ENCODE measurements at regions not wholly inside any gene's neighbourhood (a gene's known extent, or its start where the extent isn't known, plus 50 kb on each side); places are given as distances from the start of the nearest gene placed in this dataset.
"Not testable (repeated sequence)": the region's sequence is repeated elsewhere in the genome, so short reads cannot be mapped to it uniquely, and the experiment has no call there.

DNA sequence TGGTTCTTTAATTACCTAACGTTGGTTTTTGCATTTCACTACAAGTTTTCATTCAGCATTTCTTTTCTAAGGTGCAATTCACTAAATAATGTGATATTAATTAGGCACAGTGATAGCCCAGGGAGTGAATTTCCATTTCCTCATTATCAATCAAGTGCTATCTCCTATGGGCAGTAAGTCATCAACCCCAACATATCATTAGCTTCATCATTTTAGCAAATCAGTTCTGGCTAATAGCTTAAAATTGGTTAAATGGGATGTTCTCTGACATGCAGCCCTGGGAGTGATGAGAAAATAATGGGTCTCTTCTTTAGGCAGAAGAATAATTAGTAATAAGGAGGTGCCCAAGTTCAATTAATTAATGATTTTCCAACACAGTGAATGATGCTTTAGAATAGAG lies 280.9 kb upstream of the PLD5 start:
- not testable (repeated sequence) for H3K4me3 ChIP-seq (ENCODE audit: low read depth, low read length); H3K4me1 ChIP-seq (ENCODE audit: control insufficient read depth, insufficient read depth, low read length); H3K9me3 ChIP-seq (ENCODE audit: control insufficient read depth, insufficient read depth, low read length); DNase-seq (ENCODE audit: low read depth in 4 of 6, low spot score in 6 of 6); H3K27ac ChIP-seq (ENCODE audit: low read depth, low read length); H3K27me3 ChIP-seq (ENCODE audit: control insufficient read depth, insufficient read depth, low read length); H3K36me3 ChIP-seq (ENCODE audit: control insufficient read depth, insufficient read depth, low read length)
- no CpG with 5 or more reads among the region's 1 CpG for WGBS (ENCODE audit: insufficient coverage)

DNA sequence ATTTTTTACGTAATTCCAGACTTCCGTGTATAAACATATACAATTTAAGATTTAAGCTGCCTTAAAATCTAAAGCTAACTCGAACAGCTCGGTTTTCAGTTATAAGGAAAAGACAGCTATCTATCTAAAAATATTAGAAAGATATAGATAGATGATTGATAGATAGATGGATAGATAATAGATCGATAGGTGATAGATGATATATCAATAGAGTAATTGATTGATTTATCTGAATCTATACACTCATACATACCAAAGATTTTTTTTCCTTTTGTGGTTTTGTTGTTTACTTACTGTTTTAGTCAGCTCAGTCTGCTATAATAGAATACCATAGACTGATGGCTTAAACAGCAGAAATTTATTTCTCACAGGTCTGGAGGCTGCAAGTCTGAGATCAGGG lies 278.5 kb upstream of the PLD5 start:
- no CpG with 5 or more reads among the region's 5 CpGs for WGBS (ENCODE audit: insufficient coverage)
- Histone ChIP-seq H3K36me3 (ENCODE audit: control insufficient read depth, insufficient read depth, low read length) (no peaks in the 10 kb centered on the region), H3K27me3 (ENCODE audit: control insufficient read depth, insufficient read depth, low read length) (no peaks in the 10 kb centered on the region), H3K9me3 (ENCODE audit: control insufficient read depth, insufficient read depth, low read length) (no peaks in the 10 kb centered on the region), H3K4me1 (ENCODE audit: control insufficient read depth, insufficient read depth, low read length) (no peaks in the 10 kb centered on the region), H3K27ac (ENCODE audit: low read depth, low read length) (no peak overlapping the region), H3K4me3 (ENCODE audit: low read depth, low read length) (no peak overlapping the region)
- no peak for DNase-seq (ENCODE audit: low read depth in 4 of 6, low spot score in 6 of 6)

DNA sequence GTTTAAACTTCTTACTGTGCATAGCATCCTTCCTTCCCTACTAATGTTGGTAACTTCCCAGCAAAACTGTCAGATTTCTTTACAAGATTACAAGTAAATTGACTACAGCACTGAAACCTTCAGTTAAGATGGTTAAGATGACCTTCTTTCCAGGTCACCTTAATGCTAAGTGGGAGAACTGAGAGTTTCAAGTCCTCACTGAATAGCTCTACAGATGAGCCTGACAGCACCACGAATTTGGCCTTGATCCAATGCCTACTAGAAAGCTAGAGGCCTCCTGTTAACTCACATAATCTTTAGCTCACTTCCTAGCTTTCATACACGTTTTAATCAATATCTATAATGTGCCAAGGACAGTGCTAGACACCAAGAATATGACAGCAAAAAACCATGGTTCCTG lies 276.0 kb upstream of the PLD5 start:
- H3K9me3 ChIP-seq (ENCODE audit: control insufficient read depth, insufficient read depth, low read length), result no peaks in the 10 kb centered on the region
- H3K4me1 ChIP-seq (ENCODE audit: control insufficient read depth, insufficient read depth, low read length), result no peaks in the 10 kb centered on the region
- DNase-seq (ENCODE audit: low read depth in 4 of 6, low spot score in 6 of 6), result peak in 1 of 6 donors; percentile 27
- no peaks in the 10 kb centered on the region for H3K36me3 ChIP-seq (ENCODE audit: control insufficient read depth, insufficient read depth, low read length)
- 45% methylated on average over 2 of the region's 2 CpGs for WGBS (ENCODE audit: insufficient coverage)
- no peak overlapping the region for H3K27ac ChIP-seq (ENCODE audit: low read depth, low read length)
- H3K27me3 ChIP-seq (ENCODE audit: control insufficient read depth, insufficient read depth, low read length), result no peaks in the 10 kb centered on the region
- H3K4me3 ChIP-seq (ENCODE audit: low read depth, low read length), result no peak overlapping the region

- no peaks in the 10 kb centered on the region for H3K4me1 ChIP-seq (ENCODE audit: control insufficient read depth, insufficient read depth, low read length)
- DNase-seq (ENCODE audit: low read depth in 4 of 6, low spot score in 6 of 6), result no peak
- no peaks in the 10 kb centered on the region for H3K9me3 ChIP-seq (ENCODE audit: control insufficient read depth, insufficient read depth, low read length)
- H3K36me3 ChIP-seq (ENCODE audit: control insufficient read depth, insufficient read depth, low read length), result no peaks in the 10 kb centered on the region
- no peaks in the 10 kb centered on the region for H3K27me3 ChIP-seq (ENCODE audit: control insufficient read depth, insufficient read depth, low read length)
- no peak overlapping the region for H3K27ac ChIP-seq (ENCODE audit: low read depth, low read length)
- H3K4me3 ChIP-seq (ENCODE audit: low read depth, low read length), result no peak overlapping the region
Measured at GRCh38 chr1:242797856-242798255, 273.4 kb upstream of the PLD5 start.

- WGBS (ENCODE audit: insufficient coverage), result no CpG with 5 or more reads among the region's 2 CpGs
- H3K4me3 ChIP-seq (ENCODE audit: low read depth, low read length), result no peak overlapping the region
- no peak overlapping the region for H3K27ac ChIP-seq (ENCODE audit: low read depth, low read length)
- no peaks in the 10 kb centered on the region for H3K9me3 ChIP-seq (ENCODE audit: control insufficient read depth, insufficient read depth, low read length)
- no peaks in the 10 kb centered on the region for H3K36me3 ChIP-seq (ENCODE audit: control insufficient read depth, insufficient read depth, low read length)
- peaks cover 4% of the 10 kb centered on the region for H3K4me1 ChIP-seq (ENCODE audit: control insufficient read depth, insufficient read depth, low read length)
- DNase-seq (ENCODE audit: low read depth in 4 of 6, low spot score in 6 of 6), result no peak
- H3K27me3 ChIP-seq (ENCODE audit: control insufficient read depth, insufficient read depth, low read length), result peaks cover 2% of the 10 kb centered on the region
Measured at GRCh38 chr1:242788771-242789170, 264.3 kb upstream of the PLD5 start.

DNA sequence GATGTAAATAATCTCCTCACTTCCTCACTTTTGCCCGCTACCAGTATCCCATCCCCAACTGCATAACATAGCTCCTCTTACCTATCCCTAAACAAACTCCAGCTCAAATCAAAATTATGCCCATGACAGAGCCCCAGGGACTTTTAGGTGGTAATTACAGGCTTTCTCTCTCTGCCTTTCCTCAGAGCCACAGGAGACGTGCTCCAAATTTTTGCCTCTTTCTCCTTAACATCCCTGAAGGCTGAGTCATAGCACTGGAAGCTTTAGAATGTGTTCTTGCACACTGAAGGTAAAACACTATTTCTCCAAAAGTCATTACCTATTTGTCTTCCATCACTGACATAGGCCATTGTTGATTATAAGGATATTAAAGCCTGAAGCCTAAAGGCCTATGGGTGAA lies 263.5 kb upstream of the PLD5 start:
- Histone ChIP-seq H3K9me3 (ENCODE audit: control insufficient read depth, insufficient read depth, low read length) (no peaks in the 10 kb centered on the region), H3K27me3 (ENCODE audit: control insufficient read depth, insufficient read depth, low read length) (peaks cover 2% of the 10 kb centered on the region), H3K4me3 (ENCODE audit: low read depth, low read length) (no peak overlapping the region), H3K27ac (ENCODE audit: low read depth, low read length) (no peak overlapping the region), H3K36me3 (ENCODE audit: control insufficient read depth, insufficient read depth, low read length) (no peaks in the 10 kb centered on the region), H3K4me1 (ENCODE audit: control insufficient read depth, insufficient read depth, low read length) (peaks cover 4% of the 10 kb centered on the region)
- no CpG with 5 or more reads among the region's 2 CpGs for WGBS (ENCODE audit: insufficient coverage)
- DNase-seq (ENCODE audit: low read depth in 4 of 6, low spot score in 6 of 6), result no peak

DNA sequence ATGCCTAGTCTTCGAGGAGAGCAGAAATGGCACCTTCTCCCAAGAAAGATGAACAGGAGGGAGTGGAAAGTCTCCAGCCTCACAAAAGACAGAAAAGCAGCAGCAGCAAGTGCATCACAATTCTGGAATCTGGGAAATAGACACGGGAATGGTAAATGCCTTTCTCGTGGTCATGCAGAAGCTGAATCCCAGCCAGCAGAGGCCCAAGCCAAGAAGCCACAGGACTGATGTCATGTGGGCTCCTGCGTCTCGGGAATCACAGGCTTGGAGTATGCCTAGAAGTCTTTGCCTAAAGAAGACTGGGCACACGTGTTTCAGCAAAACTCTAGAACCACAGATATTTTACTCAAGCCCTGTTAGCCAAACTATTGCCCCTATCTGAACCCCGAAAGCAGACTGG lies 260.3 kb upstream of the PLD5 start:
- Histone ChIP-seq H3K27me3 (ENCODE audit: control insufficient read depth, insufficient read depth, low read length) (peaks cover 2% of the 10 kb centered on the region), H3K4me3 (ENCODE audit: low read depth, low read length) (no peak overlapping the region), H3K36me3 (ENCODE audit: control insufficient read depth, insufficient read depth, low read length) (no peaks in the 10 kb centered on the region), H3K4me1 (ENCODE audit: control insufficient read depth, insufficient read depth, low read length) (peaks cover 4% of the 10 kb centered on the region), H3K27ac (ENCODE audit: low read depth, low read length) (no peak overlapping the region), H3K9me3 (ENCODE audit: control insufficient read depth, insufficient read depth, low read length) (no peaks in the 10 kb centered on the region)
- WGBS (ENCODE audit: insufficient coverage), result 58% methylated on average over 6 of the region's 7 CpGs
- DNase-seq (ENCODE audit: low read depth in 4 of 6, low spot score in 6 of 6), result peak in 1 of 6 donors; percentile 10

GRCh38 chr1:242784084-242784483 lies 259.6 kb upstream of the PLD5 start:
- peak in 3 of 6 donors; percentile 10 to 52 (median 12) for DNase-seq (ENCODE audit: low read depth in 4 of 6, low spot score in 6 of 6)
- H3K4me1 ChIP-seq (ENCODE audit: control insufficient read depth, insufficient read depth, low read length), result peaks cover 4% of the 10 kb centered on the region
- no peaks in the 10 kb centered on the region for H3K9me3 ChIP-seq (ENCODE audit: control insufficient read depth, insufficient read depth, low read length)
- H3K27ac ChIP-seq (ENCODE audit: low read depth, low read length), result no peak overlapping the region
- no peaks in the 10 kb centered on the region for H3K36me3 ChIP-seq (ENCODE audit: control insufficient read depth, insufficient read depth, low read length)
- WGBS (ENCODE audit: insufficient coverage), result 33% methylated on average over 4 of the region's 4 CpGs
- H3K4me3 ChIP-seq (ENCODE audit: low read depth, low read length), result no peak overlapping the region
- peaks cover 2% of the 10 kb centered on the region for H3K27me3 ChIP-seq (ENCODE audit: control insufficient read depth, insufficient read depth, low read length)

- Histone ChIP-seq H3K4me3 (ENCODE audit: low read depth, low read length) (no peak overlapping the region), H3K4me1 (ENCODE audit: control insufficient read depth, insufficient read depth, low read length) (no peaks in the 10 kb centered on the region), H3K9me3 (ENCODE audit: control insufficient read depth, insufficient read depth, low read length) (no peaks in the 10 kb centered on the region), H3K27me3 (ENCODE audit: control insufficient read depth, insufficient read depth, low read length) (no peaks in the 10 kb centered on the region), H3K36me3 (ENCODE audit: control insufficient read depth, insufficient read depth, low read length) (no peaks in the 10 kb centered on the region), H3K27ac (ENCODE audit: low read depth, low read length) (no peak overlapping the region)
- 94% methylated on average over 20 of the region's 20 CpGs for WGBS (ENCODE audit: insufficient coverage)
- DNase-seq (ENCODE audit: low read depth in 4 of 6, low spot score in 6 of 6), result no peak
Measured at GRCh38 chr1:242774256-242774655, 249.8 kb upstream of the PLD5 start.

- H3K36me3 ChIP-seq (ENCODE audit: control insufficient read depth, insufficient read depth, low read length), result no peaks in the 10 kb centered on the region
- DNase-seq (ENCODE audit: low read depth in 4 of 6, low spot score in 6 of 6), result no peak
- no CpG with 5 or more reads among the region's 1 CpG for WGBS (ENCODE audit: insufficient coverage)
- no peaks in the 10 kb centered on the region for H3K4me1 ChIP-seq (ENCODE audit: control insufficient read depth, insufficient read depth, low read length)
- H3K27me3 ChIP-seq (ENCODE audit: control insufficient read depth, insufficient read depth, low read length), result no peaks in the 10 kb centered on the region
- no peak overlapping the region for H3K27ac ChIP-seq (ENCODE audit: low read depth, low read length)
- no peaks in the 10 kb centered on the region for H3K9me3 ChIP-seq (ENCODE audit: control insufficient read depth, insufficient read depth, low read length)
- H3K4me3 ChIP-seq (ENCODE audit: low read depth, low read length), result no peak overlapping the region
Measured at GRCh38 chr1:242770366-242770765, 245.9 kb upstream of the PLD5 start.

Data from spinal cord (tissue), 9 donors.